ENCODE measurements at regions not wholly inside any gene's neighbourhood (a gene's known extent, or its start where the extent isn't known, plus 50 kb on each side); places are given as distances from the start of the nearest gene placed in this dataset.

- no peak for TF ChIP-seq CTCF (conservative IDR thresholded peaks at IDR 0.05; ENCODE audit: low read depth in 2 of 2)
- TF ChIP-seq ETS1 (IDR thresholded peaks at IDR 0.05): no peak
- no peak for TF ChIP-seq CREB1 (CRISPR knock-in tag; IDR thresholded peaks at IDR 0.05; ENCODE audit: low read depth)
- TF ChIP-seq STAT1 (IDR thresholded peaks at IDR 0.05; ENCODE audit: unreplicated experiment): no peak
- no peak for TF ChIP-seq POLR2AphosphoS5 (IDR thresholded peaks at IDR 0.05; ENCODE audit: low read depth)
- no peak for TF ChIP-seq NANOG (IDR thresholded peaks at IDR 0.05; ENCODE audit: borderline replicate concordance)
- no peak for TF ChIP-seq EZH2 (IDR thresholded peaks at IDR 0.05; ENCODE audit: low read depth, unreplicated experiment)
- no peak for TF ChIP-seq ZNF331 (CRISPR knock-in tag; IDR thresholded peaks at IDR 0.05; ENCODE audit: low read depth)
- TF ChIP-seq JUNB (IDR thresholded peaks at IDR 0.05; ENCODE audit: unreplicated experiment): no peak
Measured at GRCh38 chr6:101302593-101302992, 90.9 kb upstream of the GRIK2 start (continued).

- ATAC-seq (no peak), DNase-seq (ENCODE audit: low spot score) (no peak)
- Histone ChIP-seq H3K9me2 (ENCODE audit: insufficient read depth) (no peaks in the 10 kb centered on the region), H3K79me2 (replicated peaks; ENCODE audit: insufficient read depth) (no peaks in the 10 kb centered on the region), H3K4me2 (no peak overlapping the region), H2AFZ (no peak overlapping the region), H4K20me1 (replicated peaks; ENCODE audit: insufficient read depth) (no peaks in the 10 kb centered on the region), H3K4me3 (no peak overlapping the region), H3F3A (replicated peaks; ENCODE audit: low read depth) (no peaks in the 10 kb centered on the region), H3K27me3 (ENCODE audit: insufficient read depth) (no peaks in the 10 kb centered on the region), H3K4me1 (ENCODE audit: insufficient read depth) (no peaks in the 10 kb centered on the region), H3K36me3 (ENCODE audit: insufficient read depth) (no peaks in the 10 kb centered on the region), H3K27ac (ENCODE audit: low read depth) (no peak overlapping the region)
- peaks cover 4% of the 10 kb centered on the region for H3K27me3 Mint-ChIP-seq (ENCODE audit: insufficient read depth, low read depth, poor library complexity)
- peaks cover 5% of the 10 kb centered on the region; the same call in 1 of the 3 replicates for H3K36me3 Mint-ChIP-seq (ENCODE audit: low read depth)
- no peak overlapping the region for H3K4me3 Mint-ChIP-seq
- no peak overlapping the region for H3K27ac Mint-ChIP-seq
- peaks cover 4% of the 10 kb centered on the region; the same call in 2 of the 3 replicates for H3K9me3 Mint-ChIP-seq
- peaks cover 3% of the 10 kb centered on the region; the same call in 1 of the 3 replicates for H3K4me1 Mint-ChIP-seq
- TF ChIP-seq STAT1 (IDR thresholded peaks at IDR 0.05; ENCODE audit: unreplicated experiment): no peak
- TF ChIP-seq EZH2 (IDR thresholded peaks at IDR 0.05; ENCODE audit: low read depth, unreplicated experiment): no peak
- TF ChIP-seq NANOG (IDR thresholded peaks at IDR 0.05; ENCODE audit: borderline replicate concordance): no peak
- TF ChIP-seq ZNF462 (CRISPR knock-in tag; IDR thresholded peaks at IDR 0.05): no peak
- TF ChIP-seq CREB1 (CRISPR knock-in tag; IDR thresholded peaks at IDR 0.05; ENCODE audit: low read depth): no peak
- no peak for TF ChIP-seq EZH2phosphoT487 (IDR thresholded peaks at IDR 0.05; ENCODE audit: unreplicated experiment)
- no peak for TF ChIP-seq JUNB (IDR thresholded peaks at IDR 0.05; ENCODE audit: unreplicated experiment)
- no peak for TF ChIP-seq REST (IDR thresholded peaks at IDR 0.05; ENCODE audit: unreplicated experiment)
- TF ChIP-seq ZNF331 (CRISPR knock-in tag; IDR thresholded peaks at IDR 0.05; ENCODE audit: low read depth): no peak
- TF ChIP-seq POLR2AphosphoS5 (IDR thresholded peaks at IDR 0.05; ENCODE audit: low read depth): no peak
Measured at GRCh38 chr6:101303495-101303894, 90.0 kb upstream of the GRIK2 start.
